NT2/D1 (cell line): ENCODE measurements at regions not wholly inside any gene's neighbourhood (a gene's known extent, or its start where the extent isn't known, plus 50 kb on each side); places are given as distances from the start of the nearest gene placed in this dataset.

ENCODE experiments used
- SUZ12 ChIP-seq: IDR thresholded peaks from 2 replicates; pipeline ENCODE4 v1.6.1; 2011; ENCODE audit not compliant: insufficient read length, insufficient read depth; ENCODE audit errors: extremely low read depth
- YY1 ChIP-seq: IDR thresholded peaks from 2 replicates; pipeline ENCODE4 v1.6.1; 2011; ENCODE audit not compliant: insufficient read length, insufficient read depth
- ZNF274 ChIP-seq: IDR thresholded peaks from 2 replicates; pipeline ENCODE4 v1.6.1; 2011; ENCODE audit warnings: mild to moderate bottlenecking, low read depth, low read length

GRCh38 chr5:176180781-176181180 is 57.4 kb upstream of the SIMC1 start:
- no peak for TF ChIP-seq SUZ12
- no peak for TF ChIP-seq YY1
- TF ChIP-seq ZNF274 = no peak
